NB4 (cell line): ENCODE measurements at regions not wholly inside any gene's neighbourhood (a gene's known extent, or its start where the extent isn't known, plus 50 kb on each side); places are given as distances from the start of the nearest gene placed in this dataset.

Experiments used
- DNase-seq: peaks from one replicate; pipeline ENCODE4 v3.0.0; 2010; ENCODE audit warnings: low read depth
- H3K4me3 ChIP-seq: one replicate; pipeline ENCODE4 v1.5.1; 2011; ENCODE audit warnings: mild to moderate bottlenecking, low read depth, low read length, moderate library complexity
- CTCF ChIP-seq: IDR thresholded peaks from one replicate; pipeline ENCODE4 v1.5.1; 2012; ENCODE audit warnings: low read depth, low read length
- MAX ChIP-seq: IDR thresholded peaks from 2 replicates; pipeline ENCODE4 v1.6.1; 2011; ENCODE audit warnings: low read depth, low read length
- MYC ChIP-seq: IDR thresholded peaks from 2 replicates; pipeline ENCODE4 v1.6.1; 2011; ENCODE audit warnings: low read depth, low read length
- POLR2A ChIP-seq: IDR thresholded peaks from 2 replicates; pipeline ENCODE4 v1.6.1; 2011; ENCODE audit warnings: mild to moderate bottlenecking; ENCODE audit not compliant: insufficient read length; ENCODE audit errors: extremely low read depth

GRCh38 chr6:166036316-166037095 lies 131.1 kb downstream of the TBXT start:
- no peak for TF ChIP-seq MYC
- TF ChIP-seq MAX = no peak
- no peak for TF ChIP-seq POLR2A
- no peak for TF ChIP-seq CTCF
- no peak for DNase-seq
- H3K4me3 ChIP-seq = no peak overlapping the region

GRCh38 chr6:166032366-166033200 lies 135.1 kb downstream of the TBXT start:
- H3K4me3 ChIP-seq = no peak overlapping the region
- no peak for TF ChIP-seq MAX
- peak; percentile 3 for TF ChIP-seq CTCF
- peak; percentile 10 for DNase-seq

- no peak for TF ChIP-seq MYC
- no peak for TF ChIP-seq POLR2A
- no peak for TF ChIP-seq MAX
- TF ChIP-seq CTCF = no peak
- no peak overlapping the region for H3K4me3 ChIP-seq
- no peak for DNase-seq
Measured at GRCh38 chr6:166031275-166031674, 136.4 kb downstream of the TBXT start.

- DNase-seq = no peak
- TF ChIP-seq MYC = no peak
- TF ChIP-seq CTCF = no peak
- TF ChIP-seq MAX = no peak
- TF ChIP-seq POLR2A = no peak
- no peak overlapping the region for H3K4me3 ChIP-seq
Measured at GRCh38 chr6:166029506-166029905, 138.1 kb downstream of the TBXT start.

GRCh38 chr6:166027761-166028160 lies 139.9 kb downstream of the TBXT start:
- H3K4me3 ChIP-seq = no peak overlapping the region
- DNase-seq = no peak
- TF ChIP-seq MAX (no peak), CTCF (no peak), MYC (no peak), POLR2A (no peak)
